HG03521 (cell line): ENCODE measurements at regions not wholly inside any gene's neighbourhood (a gene's known extent, or its start where the extent isn't known, plus 50 kb on each side); places are given as distances from the start of the nearest gene placed in this dataset.

ENCODE experiments used
- ATAC-seq: cut with Tn5 transposase; IDR thresholded peaks from one replicate; pipeline ENCODE4 v1.9.1; 2021; ENCODE audit warnings: mild to moderate bottlenecking, moderate library complexity; ENCODE audit not compliant: unreplicated experiment

GRCh38 chr3:161555320-161555719, 58.7 kb downstream of the OTOL1 start:
- no peak for ATAC-seq

- no peak for ATAC-seq
Measured at GRCh38 chr3:161556533-161556932, 59.9 kb downstream of the OTOL1 start.

- no peak for ATAC-seq
Measured at GRCh38 chr3:161556941-161557340, 60.3 kb downstream of the OTOL1 start.

GRCh38 chr3:161557445-161558150, 61.0 kb downstream of the OTOL1 start:
- no peak for ATAC-seq

GRCh38 chr3:161558236-161558635, 61.6 kb downstream of the OTOL1 start:
- no peak for ATAC-seq

GRCh38 chr3:161559177-161559998, 62.8 kb downstream of the OTOL1 start:
- no peak for ATAC-seq

GRCh38 chr3:161560008-161560637, 63.5 kb downstream of the OTOL1 start:
- no peak for ATAC-seq

- no peak for ATAC-seq
Measured at GRCh38 chr3:161567577-161568361, 71.2 kb downstream of the OTOL1 start.

GRCh38 chr3:161568671-161569070, 72.1 kb downstream of the OTOL1 start:
- no peak for ATAC-seq

GRCh38 chr3:161571951-161572350, 75.3 kb downstream of the OTOL1 start:
- no peak for ATAC-seq

- no peak for ATAC-seq
Measured at GRCh38 chr3:161573136-161573535, 76.5 kb downstream of the OTOL1 start.

- ATAC-seq = no peak
Measured at GRCh38 chr3:161575901-161576300, 79.3 kb downstream of the OTOL1 start.

GRCh38 chr3:161576311-161576710, 79.7 kb downstream of the OTOL1 start:
- no peak for ATAC-seq

GRCh38 chr3:161576714-161577510, 80.3 kb downstream of the OTOL1 start:
- ATAC-seq = no peak

GRCh38 chr3:161577662-161578061, 81.1 kb downstream of the OTOL1 start:
- ATAC-seq = no peak

- no peak for ATAC-seq
Measured at GRCh38 chr3:161579395-161580126, 83.0 kb downstream of the OTOL1 start.

GRCh38 chr3:161585922-161586321, 89.3 kb downstream of the OTOL1 start:
- no peak for ATAC-seq

- ATAC-seq = no peak
Measured at GRCh38 chr3:161586556-161587235, 90.1 kb downstream of the OTOL1 start.

- ATAC-seq = no peak
Measured at GRCh38 chr3:161598639-161599038, 102.0 kb downstream of the OTOL1 start.
